ENCODE measurements at regions not wholly inside any gene's neighbourhood (a gene's known extent, or its start where the extent isn't known, plus 50 kb on each side); places are given as distances from the start of the nearest gene placed in this dataset.

- Histone ChIP-seq H3K4me3 (ENCODE audit: severe bottlenecking) (no peak overlapping the region), H3K27me3 (ENCODE audit: insufficient read depth, poor library complexity, severe bottlenecking) (no peaks in the 10 kb centered on the region), H3K27ac (ENCODE audit: poor library complexity, severe bottlenecking) (peak overlapping the region; percentile 82), H3K36me3 (ENCODE audit: low read depth) (no peaks in the 10 kb centered on the region), H3K9me3 (ENCODE audit: severe bottlenecking) (peaks cover 3% of the 10 kb centered on the region), H3K4me1 (ENCODE audit: insufficient read depth, poor library complexity, severe bottlenecking) (peaks cover 23% of the 10 kb centered on the region)
- DNase-seq (ENCODE audit: low spot score) (no peak), ATAC-seq (ENCODE audit: low read depth) (peak; percentile 96)
- TF ChIP-seq CTCF (IDR thresholded peaks at IDR 0.05; ENCODE audit: poor library complexity, severe bottlenecking) = no peak
Observed at GRCh38 chr6:140462453-140463311, 1088.2 kb upstream of the CITED2 start.

DNA sequence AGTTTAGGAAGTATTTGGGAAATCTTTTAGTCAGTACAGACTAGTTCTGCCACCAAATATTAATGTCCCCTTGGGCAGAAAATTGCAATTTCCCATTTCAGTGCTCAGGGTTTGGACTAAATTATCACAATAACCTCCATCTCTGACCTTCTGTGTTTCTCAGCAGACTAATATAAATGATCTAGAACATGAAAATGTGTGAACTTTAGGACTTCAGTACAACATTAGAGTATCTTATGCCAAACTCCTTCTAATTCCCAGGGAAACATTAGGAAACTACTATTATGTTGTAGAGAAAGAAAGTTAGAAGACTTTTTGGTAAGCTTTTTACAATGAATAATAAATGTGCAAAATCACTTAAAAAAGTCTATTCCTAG lies 1087.6 kb upstream of the CITED2 start:
- Histone ChIP-seq H3K27ac (ENCODE audit: poor library complexity, severe bottlenecking) (peak overlapping the region; percentile 82), H3K4me1 (ENCODE audit: insufficient read depth, poor library complexity, severe bottlenecking) (peaks cover 23% of the 10 kb centered on the region), H3K36me3 (ENCODE audit: low read depth) (no peaks in the 10 kb centered on the region), H3K27me3 (ENCODE audit: insufficient read depth, poor library complexity, severe bottlenecking) (no peaks in the 10 kb centered on the region), H3K4me3 (ENCODE audit: severe bottlenecking) (no peak overlapping the region), H3K9me3 (ENCODE audit: severe bottlenecking) (no peaks in the 10 kb centered on the region)
- DNase-seq (ENCODE audit: low spot score) (no peak), ATAC-seq (ENCODE audit: low read depth) (no peak)
- TF ChIP-seq CTCF (IDR thresholded peaks at IDR 0.05; ENCODE audit: poor library complexity, severe bottlenecking) = no peak

- no peaks in the 10 kb centered on the region for H3K27me3 ChIP-seq (ENCODE audit: insufficient read depth, poor library complexity, severe bottlenecking)
- TF ChIP-seq CTCF (IDR thresholded peaks at IDR 0.05; ENCODE audit: poor library complexity, severe bottlenecking) = no peak
- no peak for DNase-seq (ENCODE audit: low spot score)
- no peak overlapping the region for H3K27ac ChIP-seq (ENCODE audit: poor library complexity, severe bottlenecking)
- ATAC-seq (ENCODE audit: low read depth) = no peak
- H3K9me3 ChIP-seq (ENCODE audit: severe bottlenecking) = no peaks in the 10 kb centered on the region
- no peak overlapping the region for H3K4me3 ChIP-seq (ENCODE audit: severe bottlenecking)
- H3K36me3 ChIP-seq (ENCODE audit: low read depth) = no peaks in the 10 kb centered on the region
- H3K4me1 ChIP-seq (ENCODE audit: insufficient read depth, poor library complexity, severe bottlenecking) = peaks cover 23% of the 10 kb centered on the region
Observed at GRCh38 chr6:140460267-140460666, 1085.8 kb upstream of the CITED2 start.

DNA sequence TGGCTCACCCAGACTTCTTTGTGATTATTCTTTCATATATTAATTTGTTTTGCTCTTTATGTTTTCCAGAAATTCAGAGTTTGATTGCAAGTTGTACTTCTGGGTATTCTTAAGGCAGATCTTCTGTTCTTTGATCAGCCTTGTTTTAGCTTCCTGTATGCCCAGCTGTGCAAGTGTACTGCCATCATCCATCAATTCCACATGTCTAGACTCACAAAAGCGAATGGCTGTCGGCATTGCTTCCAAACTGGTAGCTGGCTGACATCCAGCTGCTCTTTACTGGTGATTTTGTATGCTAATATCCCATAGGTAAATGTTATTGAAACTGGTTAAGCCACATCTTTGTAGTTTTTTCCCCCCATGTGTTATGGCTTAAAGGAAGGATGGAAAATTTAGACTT lies 1084.8 kb upstream of the CITED2 start:
- Histone ChIP-seq H3K4me1 (ENCODE audit: insufficient read depth, poor library complexity, severe bottlenecking) (peaks cover 21% of the 10 kb centered on the region), H3K9me3 (ENCODE audit: severe bottlenecking) (peaks cover 3% of the 10 kb centered on the region), H3K27me3 (ENCODE audit: insufficient read depth, poor library complexity, severe bottlenecking) (no peaks in the 10 kb centered on the region), H3K36me3 (ENCODE audit: low read depth) (no peaks in the 10 kb centered on the region), H3K4me3 (ENCODE audit: severe bottlenecking) (no peak overlapping the region), H3K27ac (ENCODE audit: poor library complexity, severe bottlenecking) (no peak overlapping the region)
- no peak for DNase-seq (ENCODE audit: low spot score)
- ATAC-seq (ENCODE audit: low read depth) = no peak
- no peak for TF ChIP-seq CTCF (IDR thresholded peaks at IDR 0.05; ENCODE audit: poor library complexity, severe bottlenecking)

DNA sequence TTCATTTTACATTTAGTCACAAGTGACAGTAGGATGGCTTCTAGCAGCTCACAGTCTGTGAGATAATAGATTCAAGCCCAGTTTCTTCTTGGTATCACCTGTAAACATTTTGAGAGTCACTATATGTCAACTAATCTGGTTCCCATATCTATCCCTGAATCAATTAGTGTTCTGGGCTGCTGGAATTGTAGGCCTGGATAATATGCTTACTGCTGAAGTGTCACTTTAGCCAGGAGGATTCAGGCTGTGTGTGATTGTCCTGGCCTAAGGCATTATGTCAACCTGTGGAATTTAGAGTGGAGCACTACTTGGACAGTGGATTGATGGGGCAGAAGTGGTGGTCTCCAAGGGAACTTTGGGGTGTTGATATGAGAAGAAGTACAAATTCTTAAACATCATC lies 1071.8 kb upstream of the CITED2 start:
- DNase-seq (ENCODE audit: low spot score) = no peak
- no peak overlapping the region for H3K4me3 ChIP-seq (ENCODE audit: severe bottlenecking)
- no peaks in the 10 kb centered on the region for H3K36me3 ChIP-seq (ENCODE audit: low read depth)
- no peak for ATAC-seq (ENCODE audit: low read depth)
- H3K9me3 ChIP-seq (ENCODE audit: severe bottlenecking) = no peaks in the 10 kb centered on the region
- peaks cover 8% of the 10 kb centered on the region for H3K4me1 ChIP-seq (ENCODE audit: insufficient read depth, poor library complexity, severe bottlenecking)
- TF ChIP-seq CTCF (IDR thresholded peaks at IDR 0.05; ENCODE audit: poor library complexity, severe bottlenecking) = no peak
- peak overlapping the region; percentile 28 for H3K27ac ChIP-seq (ENCODE audit: poor library complexity, severe bottlenecking)
- no peaks in the 10 kb centered on the region for H3K27me3 ChIP-seq (ENCODE audit: insufficient read depth, poor library complexity, severe bottlenecking)

Data from RWPE2 (cell line).